DMS153 (cell line): ENCODE measurements at regions not wholly inside any gene's neighbourhood (a gene's known extent, or its start where the extent isn't known, plus 50 kb on each side); places are given as distances from the start of the nearest gene placed in this dataset.
A peak's percentile ranks its signal among the peaks of the same experiment; 100 is the strongest.
"Not testable (repeated sequence)": the region's sequence is repeated elsewhere in the genome, so short reads cannot be mapped to it uniquely, and the experiment has no call there.

ENCODE experiments used
- DNase-seq: peaks from one replicate; lab custom pipeline; 2025; lab: John Stamatoyannopoulos, UW

DNA sequence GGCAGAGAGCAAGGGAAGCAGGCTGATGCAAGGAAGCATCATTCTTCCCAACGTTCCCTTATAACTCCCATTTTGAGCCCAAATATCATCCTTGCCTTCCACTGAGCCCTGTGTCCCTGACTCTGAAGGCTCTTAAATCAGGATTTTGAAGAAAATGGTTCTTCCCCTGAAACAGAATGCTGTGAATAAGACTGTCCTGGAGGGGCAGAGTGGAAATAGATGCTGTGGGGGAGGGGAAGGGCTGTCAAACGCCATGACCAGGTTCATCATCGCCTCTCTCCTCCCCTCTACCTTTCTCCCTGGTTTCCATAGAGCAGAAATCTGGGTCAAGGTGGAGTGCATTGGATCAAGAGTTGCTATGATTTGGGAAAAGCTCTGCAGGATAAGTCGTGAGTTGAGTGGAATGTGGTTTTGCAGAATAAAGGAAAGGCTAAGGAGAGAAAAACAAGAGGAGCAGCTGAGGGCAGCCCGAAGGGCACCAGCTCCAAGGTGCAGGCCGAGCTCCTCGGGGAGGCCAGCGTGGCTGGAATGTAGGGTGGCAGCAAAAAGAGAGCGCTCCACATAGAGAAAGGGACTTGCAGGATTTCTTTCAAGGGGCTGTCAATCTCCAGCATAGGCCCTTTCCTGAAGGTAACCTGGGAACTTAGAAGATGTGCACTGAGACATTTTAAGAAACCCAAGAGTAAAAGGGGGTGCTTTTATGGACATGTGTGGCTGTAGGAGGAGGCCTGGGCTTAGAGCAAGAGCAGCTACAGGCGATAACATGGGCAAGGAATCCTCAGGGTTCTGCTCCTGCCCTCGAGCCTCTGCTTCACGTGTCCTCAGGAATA is 120.8 kb upstream of the CDYL start:
- DNase-seq: no peak

DNA sequence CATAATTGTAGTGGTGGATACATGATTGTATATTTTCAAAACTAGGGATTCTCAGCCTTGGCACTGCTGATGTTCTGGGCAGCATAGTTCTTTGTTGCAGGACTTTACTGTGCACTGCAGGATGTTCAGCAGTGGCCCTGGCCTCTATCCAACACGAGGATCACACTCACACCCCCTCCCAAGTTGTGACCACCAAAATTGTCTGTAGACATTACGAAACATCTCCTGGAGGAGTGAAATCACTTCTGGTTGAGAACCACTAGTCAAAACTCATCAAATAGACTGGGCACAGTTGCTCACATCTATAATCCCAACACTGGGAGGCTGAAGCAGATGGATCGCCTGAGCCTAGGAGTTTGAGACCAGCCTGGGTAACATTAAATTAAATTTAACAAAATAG is 123.1 kb upstream of the CDYL start:
- DNase-seq: no peak

DNA sequence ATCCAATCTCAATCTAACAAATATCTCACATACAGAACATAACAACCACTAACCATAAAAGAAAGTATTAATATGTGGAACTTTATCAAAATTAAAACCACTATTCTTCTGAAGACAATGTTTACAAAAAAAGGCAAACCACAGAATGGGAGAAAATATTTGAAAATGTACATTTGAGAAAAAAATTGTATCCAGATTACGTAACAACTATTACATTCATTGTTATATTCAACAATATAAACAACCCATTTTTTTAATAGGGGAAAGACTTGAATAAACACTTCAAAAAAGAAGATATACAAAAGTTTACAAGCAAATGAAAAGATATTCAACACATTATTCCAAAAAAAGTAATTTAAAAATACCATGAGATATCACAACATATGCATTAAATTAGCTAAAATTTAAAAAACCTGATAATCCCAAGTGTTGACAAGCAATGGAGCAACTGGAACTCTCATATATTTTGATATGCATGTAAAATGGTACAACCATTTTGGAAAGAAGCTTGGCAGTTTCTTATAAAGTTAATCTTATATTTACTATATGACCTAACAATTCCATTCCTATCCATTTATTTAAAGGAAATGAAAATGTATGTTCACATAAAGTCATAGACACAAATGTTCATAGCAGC is 124.3 kb upstream of the CDYL start:
- DNase-seq: no peak

DNA sequence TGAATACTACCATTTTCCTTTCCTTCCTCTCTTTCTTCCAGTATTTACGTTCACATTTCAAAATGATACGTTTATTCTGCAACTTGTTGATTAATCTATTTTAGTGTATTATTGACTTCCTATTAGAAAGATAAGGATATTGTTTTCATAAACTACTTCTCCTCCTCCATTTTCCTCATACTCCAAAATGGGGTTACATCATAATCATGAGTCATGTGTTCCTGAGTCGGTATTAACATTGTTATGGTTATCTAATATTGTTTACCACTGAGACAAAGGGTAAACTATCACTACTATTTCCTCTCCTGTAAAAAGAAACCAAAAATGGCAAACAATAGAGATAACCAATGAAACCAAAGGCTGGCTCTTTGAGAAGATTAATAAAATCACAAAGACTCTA is 126.5 kb upstream of the CDYL start:
- DNase-seq: no peak

DNA sequence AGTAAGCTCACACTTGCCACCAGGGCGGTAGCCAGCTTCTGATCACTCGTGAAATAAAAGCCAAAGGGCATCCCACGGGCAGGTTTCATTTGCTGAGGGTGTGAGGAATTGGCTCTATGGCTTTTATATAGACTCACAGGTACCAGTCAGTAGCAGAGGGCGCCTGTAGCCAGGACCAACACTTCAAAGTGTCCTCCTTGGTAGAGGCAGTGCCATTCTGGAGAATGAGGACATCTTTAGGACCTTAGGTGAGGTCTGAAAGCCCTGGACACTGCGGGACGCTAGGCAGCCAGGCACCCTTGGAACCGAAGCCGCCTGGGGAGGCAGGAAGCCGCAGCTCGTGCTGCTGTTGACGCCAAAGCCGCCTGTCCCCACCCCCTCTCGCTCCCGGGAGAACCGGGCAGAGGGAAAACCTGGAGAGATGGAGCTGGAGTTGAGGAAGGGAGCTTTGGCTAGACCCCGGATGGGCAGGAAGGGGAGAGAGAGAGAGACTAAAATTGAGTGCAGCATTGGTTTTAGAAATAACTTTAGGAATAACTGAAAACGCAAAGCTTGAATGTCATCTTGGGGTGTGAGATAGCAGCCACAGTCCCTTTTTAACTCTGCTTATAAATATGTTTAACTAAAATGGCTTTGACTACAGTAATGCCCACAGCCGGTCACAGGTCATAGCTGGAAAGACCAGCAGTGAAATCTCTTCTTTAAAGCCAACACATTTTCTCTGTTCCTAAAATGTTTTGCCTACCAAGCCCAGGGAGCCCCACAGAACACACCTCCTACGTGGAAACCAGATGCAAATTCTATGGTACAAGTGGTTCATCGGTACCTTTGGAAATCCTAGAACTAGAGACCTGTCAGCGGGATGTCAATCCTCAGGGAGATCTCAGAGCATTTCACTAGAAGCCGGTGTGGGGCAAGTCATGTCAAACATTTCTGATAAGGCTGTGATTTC is 128.5 kb upstream of the CDYL start:
- DNase-seq: peak; percentile 44

- no peak for DNase-seq
Measured at GRCh38 chr6:4645713-4646360, 130.4 kb upstream of the CDYL start.

- no peak for DNase-seq
Measured at GRCh38 chr6:4644996-4645395, 131.2 kb upstream of the CDYL start.

DNA sequence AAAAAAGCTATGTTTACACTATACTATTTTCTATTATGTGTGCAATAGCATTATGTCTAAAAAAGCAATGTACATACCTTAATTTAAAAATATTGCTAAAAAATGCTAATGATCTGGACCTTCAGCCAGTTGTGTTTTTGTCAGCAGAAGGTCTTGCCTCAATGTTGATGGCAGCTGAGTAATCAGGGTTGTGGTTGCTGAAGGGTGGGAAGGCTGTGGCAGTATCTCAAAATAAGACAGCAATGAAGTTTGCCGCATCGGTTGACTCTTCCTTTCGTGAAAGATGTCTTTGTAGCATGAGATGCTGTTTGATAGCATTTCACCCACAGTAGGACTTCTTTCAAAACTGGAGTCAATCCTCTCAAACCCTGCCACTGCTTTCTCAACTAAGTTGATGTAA is 134.7 kb upstream of the CDYL start:
- DNase-seq: no peak

DNA sequence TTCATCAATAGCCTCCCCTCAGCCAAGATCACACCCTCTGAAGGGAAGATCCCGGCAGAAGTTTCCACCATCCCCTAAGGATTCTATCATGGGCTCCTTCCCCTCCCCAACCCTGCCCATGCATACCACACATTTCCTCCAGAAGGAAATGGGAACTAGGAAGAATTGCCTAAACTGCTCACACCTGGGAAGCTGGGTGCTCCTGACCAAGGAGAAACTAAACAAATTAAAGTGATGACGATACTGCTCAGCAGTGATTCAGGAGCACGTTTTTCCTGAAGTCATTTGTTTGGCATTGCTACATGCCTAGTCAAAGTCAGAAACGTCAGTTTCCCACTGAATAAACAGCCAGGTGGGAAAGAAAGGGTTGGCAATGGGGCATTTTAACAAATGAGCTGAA is 136.1 kb upstream of the CDYL start:
- no peak for DNase-seq

DNA sequence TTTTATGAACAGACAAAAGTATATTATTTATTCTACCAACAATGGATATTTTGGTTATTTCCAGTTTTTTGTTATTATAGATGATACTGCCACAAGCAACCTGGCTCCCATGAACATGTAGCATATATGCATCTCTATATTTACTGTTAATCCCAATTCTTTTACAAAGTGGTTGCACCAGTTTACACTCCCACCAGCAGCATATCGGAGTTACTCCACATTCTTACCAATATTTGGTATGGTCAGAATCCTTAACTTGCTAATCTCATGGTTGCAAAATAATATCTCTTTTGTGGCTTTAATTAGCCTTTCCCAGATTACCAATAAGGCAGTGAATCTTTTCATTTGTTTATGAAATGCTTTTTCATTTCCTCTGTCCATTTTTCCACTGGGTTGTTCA is 137.6 kb upstream of the CDYL start:
- DNase-seq: no peak

GRCh38 chr6:4637691-4638433 is 138.3 kb upstream of the CDYL start:
- no peak for DNase-seq

DNA sequence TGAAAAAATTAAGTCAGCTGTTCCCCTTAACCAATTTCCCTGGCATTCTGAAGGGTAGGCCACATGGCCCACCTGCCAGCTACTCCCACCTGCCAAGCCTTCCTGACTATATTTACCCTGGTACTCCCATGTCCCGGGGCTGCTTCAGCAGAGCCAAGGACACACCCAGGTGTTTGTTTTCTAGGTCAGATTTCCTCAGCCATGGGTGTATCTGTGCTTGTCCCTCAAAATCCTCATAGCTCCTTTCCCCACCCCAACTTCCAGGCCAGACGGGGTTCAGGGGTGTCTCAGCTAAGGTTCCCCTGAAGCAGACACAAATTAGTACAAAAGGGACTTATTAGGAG is 139.4 kb upstream of the CDYL start:
- DNase-seq: no peak

DNA sequence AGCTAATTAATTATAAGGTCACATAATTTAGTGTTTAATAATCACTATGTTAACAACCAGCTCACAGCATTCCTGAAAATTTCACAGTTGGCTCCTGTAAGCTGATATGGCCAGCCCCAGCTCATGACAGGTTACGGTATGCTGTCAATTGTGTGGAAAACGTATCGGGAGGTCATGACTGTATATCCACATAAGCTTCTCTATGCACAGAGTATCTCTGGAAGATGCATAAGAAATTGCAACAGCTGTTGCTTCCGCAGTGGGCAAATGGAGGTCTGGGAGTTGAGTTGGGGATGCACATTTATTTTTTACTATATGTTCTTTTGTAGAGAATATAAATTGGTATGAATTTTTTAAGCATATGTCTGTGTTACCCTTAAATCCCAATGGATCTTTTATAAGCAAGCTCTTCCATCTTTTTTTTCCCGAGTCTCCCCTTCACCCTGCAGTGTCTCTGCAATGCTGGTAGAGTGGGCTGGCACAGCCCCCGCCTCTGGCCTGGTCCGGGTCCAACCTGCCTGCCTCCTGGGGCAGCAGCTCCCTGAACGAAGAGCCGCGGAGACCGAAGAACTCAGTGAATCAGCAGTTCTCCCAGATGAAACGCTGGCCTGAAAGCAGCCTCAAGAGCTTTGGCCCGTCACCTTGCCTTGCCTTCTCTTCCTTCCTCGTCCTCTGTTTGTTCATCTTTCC is 139.9 kb upstream of the CDYL start:
- DNase-seq: no peak

DNA sequence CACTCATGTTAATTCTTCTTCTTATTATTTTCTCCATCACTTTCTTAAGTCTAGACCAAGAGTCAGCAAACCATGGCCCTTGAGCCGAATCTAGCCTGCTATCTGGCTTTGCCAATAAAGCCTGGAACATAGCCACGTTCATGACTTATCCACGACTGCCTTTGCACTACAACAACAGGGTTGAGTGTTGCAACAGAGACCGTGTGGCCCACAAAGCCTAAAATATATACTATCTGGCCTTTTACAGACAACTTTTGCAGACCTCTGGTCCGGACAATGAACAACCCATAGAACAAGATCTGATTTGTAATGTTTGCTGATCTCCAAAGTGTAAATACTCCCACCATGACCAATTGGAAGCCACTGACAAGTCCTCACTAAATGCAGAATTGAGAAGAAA is 140.5 kb upstream of the CDYL start:
- no peak for DNase-seq

DNA sequence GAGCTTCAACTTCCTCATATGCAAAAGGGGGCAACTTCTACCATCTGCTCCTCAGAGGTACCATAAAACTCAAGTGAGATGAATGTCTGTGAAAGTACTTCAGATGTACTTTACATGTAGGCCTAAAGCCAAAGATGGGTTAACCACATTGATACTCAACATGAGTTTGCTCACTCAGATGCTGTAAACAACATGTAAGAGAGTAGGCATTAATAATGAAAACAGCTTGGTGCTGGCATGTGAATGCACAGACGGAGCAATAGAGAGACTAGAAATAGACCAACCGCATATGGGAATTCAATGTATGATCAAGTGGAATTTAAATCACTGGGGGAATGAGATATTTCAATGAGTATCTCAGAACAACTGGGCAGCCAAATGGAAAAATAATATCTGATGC is 143.8 kb upstream of the CDYL start:
- no peak for DNase-seq

DNA sequence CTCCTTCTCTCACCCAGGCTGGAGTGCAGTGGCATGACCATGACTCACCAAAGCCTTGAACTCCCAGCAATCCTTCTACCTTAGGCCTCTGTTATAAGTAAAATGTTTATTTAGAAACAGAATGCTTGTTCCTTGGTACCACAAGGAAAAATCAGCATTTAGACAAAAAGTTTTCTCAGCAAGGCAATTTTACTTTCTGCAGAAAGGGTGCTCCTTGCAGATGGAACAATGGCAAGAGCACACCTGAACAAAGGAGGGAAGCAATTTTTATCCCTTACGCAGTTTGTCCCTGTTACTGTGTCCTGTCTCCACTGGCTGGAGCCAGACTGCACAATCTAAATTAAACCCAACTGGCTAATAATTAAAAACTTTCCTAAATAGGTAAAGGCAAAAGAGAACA is 146.4 kb upstream of the CDYL start:
- not testable (repeated sequence) for DNase-seq

DNA sequence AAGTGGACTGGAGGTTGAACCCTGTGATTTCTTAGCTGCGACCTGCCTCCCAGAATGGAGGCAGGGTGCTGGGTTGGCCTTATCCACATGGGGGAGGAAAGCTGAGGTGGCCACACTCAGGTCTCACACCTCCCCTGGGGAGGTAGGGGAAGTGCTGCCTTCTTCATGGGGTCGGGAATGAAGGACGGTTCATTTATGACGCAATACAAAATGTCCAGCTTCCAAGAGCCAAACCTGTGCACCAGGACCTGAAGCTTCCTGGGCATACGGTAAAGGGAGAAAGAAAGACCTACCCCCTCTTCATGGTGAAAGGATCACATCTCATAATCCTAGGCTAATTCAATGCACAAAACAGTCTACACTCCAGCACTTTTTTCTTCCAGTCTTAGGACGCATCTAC is 150.6 kb upstream of the CDYL start:
- no peak for DNase-seq

GRCh38 chr6:4624726-4625125 is 151.5 kb upstream of the CDYL start:
- no peak for DNase-seq

DNA sequence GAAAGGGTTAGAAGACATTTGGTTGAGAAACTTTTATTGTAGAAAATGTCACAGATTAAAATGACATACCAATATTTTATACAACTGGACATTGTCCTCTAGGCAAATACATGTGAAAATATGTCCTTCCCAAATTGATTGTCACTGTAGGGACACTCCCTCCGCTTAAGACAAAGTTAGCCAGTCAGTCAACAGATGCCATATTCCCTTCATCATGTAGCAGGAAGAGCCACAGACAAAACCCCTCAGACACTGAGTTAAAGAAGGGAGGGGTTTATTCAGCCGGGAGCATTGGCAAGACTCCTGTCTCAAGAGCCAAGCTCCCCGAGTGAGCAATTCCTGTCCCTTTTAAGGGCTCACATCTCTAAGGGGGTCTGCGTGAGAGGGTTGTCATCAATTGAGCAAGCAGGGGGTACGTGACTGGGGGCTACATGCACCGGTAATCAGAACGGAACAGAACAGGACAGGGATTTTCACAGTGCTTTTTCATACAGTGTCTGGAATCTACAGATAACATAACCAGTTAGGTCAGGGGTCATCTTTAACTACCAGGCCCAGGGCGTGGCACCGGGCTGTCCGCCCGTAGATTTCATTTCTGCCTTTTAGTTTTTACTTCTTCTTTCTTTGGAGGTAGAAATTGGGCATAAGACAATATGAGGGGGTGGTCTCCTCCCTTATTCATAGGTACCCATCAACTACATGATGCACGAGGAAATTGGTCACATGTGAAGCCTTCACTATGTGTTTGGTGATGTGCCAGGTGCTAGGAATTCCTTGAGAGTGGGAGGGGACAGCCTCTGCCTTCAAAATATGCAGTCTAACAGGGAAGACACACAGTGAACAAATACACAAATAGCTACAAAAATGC is 155.7 kb upstream of the CDYL start:
- DNase-seq: no peak

DNA sequence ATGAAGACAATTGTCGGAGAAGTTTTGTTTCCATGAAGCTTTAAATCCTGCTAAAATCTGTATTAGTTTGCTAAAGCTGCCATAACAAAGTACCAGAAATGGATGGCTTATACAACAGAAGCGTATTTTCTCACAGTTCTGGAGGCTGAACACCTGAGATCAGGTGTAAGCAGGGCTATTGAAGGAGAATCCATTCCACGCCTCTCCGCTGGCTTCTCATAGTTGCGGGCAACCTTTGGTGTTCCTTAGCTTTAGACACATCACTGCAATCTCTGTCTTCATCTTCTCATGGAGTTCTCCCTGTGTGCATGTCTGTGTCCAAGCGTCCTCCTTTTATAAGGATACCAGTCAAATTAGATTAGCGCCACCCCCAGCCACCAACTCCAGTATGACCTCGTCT is 159.9 kb upstream of the CDYL start:
- DNase-seq: no peak
